DMS79 treated with DMSO at 0.1 percent for 48 hours (cell line): ENCODE measurements at regions not wholly inside any gene's neighbourhood (a gene's known extent, or its start where the extent isn't known, plus 50 kb on each side); places are given as distances from the start of the nearest gene placed in this dataset.
A peak's percentile ranks its signal among the peaks of the same experiment; 100 is the strongest.

Source experiments
- DNase-seq: peaks from one replicate; lab custom pipeline; 2025; lab: John Stamatoyannopoulos, UW

DNA sequence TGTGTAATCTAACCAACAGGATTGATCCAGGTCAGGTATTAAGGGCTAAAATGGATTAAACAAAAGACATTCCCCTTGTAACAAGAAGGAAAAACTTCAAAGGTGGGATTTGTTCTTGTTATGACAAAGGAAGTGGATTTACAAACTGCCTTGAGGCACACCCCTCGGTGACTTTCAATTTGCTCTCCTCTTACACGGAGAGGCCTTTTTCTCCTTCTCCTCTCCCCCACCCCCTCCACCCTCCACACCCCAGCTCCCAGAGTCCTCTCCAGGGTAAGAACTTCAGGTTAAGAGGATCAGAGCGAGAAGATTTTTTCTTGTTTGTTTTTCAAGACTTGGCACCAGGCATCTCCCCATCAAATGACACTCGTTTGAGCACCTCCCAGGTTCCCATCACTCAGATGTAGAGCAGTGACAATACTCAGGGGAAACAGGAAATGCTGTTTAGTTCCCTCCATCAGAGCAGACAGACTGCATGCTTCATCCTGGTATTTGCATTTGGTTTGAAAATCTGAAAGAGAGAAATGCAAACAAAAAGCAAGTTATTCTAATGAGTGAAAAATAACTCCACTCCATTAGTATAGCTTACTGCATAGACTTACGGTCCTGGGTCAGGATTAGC is 77.6 kb upstream of the TMEM260 start:
- DNase-seq, result peak; percentile 28

DNA sequence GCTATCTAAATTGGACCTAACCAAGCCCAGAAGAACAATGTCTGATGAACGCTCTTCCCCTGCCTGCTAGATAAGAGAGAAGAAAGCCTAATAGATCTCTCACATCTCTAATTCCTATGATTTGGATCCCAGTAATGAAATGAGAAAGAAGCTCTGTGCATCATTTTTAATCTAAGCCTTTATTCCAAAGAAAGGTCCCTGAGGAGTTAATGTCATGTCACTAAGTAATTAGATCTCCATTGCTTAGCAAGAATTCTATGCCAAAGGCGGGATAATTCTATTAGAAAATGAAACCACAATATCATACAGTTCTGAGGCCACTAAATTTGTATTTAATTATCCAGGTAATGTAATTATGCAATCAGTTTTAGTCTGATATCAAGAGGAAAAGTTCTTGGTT is 74.2 kb upstream of the TMEM260 start:
- DNase-seq, result no peak

DNA sequence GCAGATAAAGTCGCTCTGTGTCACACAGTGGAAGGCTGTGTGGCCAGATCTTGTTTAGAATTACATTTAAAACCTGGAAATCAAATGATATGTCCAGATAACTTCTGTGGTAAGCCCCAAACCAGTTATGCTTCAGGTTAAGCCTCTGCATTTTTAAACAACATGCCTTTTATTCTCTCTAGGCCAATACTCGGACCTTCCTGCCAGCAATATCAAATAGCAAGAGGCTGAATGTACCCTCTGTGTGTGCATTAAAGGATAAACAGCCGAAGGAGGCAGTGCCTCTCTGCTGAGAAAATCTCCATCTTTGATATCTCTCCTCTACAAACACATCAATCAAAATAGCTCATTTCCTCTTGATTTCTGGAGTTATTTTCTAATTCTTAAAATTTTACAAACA is 67.1 kb upstream of the TMEM260 start:
- DNase-seq, result no peak

DNA sequence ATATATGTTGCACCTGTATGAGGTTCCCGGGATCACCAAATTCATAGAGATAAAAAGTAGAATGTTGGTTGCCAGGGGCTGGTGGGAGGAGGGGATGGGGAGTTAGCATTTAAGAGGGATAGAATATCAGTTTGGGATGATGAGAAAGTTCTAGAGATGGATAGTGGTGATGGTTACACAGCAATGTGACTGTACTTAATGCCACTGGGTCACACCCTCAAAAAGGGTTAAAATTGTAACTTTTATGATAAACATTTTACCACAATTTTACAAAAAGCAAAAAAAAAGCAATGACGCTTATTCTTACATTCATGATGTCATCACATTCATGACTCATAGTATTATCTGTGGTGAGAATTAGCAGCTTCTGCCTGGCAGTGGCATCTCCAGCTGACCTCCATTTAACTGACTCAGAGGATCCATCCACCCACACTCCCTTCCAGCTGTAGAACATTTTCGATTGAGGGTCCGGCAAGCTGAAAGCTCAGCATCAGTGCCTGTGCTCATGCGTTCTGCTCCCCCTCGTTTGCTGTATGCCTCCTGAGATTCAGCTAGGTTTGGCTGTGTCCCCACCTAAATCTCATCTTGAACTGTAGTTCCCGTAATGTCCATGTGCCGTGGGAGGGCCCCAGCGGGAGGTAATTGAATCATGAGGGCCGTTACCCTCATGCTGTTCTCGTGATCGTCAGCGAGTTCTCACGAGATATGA is 64.8 kb upstream of the TMEM260 start:
- DNase-seq, result no peak

DNA sequence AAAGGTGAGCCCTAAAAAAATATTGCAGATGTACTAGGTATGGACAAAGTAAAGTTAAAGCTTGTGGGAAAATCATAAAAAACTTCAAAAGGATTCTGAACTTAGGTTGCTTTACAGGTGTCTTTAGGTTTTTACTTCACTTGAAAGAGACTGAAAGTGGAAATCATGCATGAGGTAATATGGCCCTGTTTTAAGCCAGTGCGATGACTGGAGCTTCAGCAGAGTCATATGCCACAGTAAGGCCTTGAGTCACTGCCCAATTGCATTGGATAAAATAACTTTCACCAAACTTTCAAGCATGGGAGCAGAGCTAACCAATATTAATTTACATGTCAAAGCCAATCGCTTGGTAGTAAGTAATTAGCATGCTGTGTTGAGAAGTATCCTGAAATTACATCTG is 63.9 kb upstream of the TMEM260 start:
- DNase-seq, result no peak

DNA sequence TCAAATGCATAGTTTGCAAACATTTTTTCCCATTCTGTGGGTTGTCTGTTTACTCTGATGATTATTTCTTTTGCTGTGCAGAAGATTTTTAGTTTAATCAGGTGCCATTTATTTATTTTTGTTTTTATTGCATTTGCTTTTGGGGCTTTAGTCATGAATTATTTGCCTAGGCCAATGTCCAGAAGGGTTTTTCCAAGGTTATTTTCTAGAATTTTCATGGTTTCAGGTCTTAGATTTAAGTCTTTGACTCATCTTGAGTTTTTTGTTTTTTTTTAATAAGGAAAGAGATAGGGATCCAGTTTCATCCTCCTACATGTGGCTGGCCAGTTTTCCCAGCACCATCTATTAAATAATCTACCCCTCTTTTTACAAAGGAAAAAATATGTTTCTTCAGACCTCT is 57.2 kb upstream of the TMEM260 start:
- DNase-seq, result no peak

DNA sequence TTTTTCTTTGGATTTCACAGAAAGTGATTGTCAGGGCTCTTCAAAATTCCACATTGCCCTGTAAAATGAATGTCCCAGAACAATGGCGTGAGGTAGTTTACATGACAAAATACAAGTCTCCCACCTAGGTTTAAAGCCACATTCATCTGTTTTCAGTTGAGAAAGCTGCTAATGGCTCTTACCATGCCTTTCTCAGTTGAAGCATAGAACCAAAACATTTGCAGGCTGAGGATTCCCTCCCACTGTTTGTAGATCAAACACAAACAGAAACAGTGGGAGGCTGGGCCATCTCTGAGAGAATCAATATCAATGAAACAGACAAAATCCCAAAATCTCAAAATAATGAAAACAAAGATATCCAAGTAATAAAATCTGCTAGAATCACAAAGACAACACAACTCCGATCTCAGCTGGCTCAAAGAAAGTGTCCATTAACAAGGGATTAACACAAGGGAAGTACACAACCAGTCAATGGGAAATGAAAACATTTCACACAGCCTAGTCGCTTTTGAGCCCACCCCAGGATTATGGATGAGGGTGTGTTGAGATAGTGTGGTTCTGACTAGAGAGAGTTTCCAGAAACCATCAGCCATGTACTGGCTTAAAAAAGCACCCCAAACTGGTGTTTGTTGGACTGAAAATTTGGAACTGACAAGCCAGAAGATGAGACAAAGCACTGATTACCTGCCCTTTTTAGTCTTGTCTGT is 54.5 kb upstream of the TMEM260 start:
- DNase-seq, result no peak

DNA sequence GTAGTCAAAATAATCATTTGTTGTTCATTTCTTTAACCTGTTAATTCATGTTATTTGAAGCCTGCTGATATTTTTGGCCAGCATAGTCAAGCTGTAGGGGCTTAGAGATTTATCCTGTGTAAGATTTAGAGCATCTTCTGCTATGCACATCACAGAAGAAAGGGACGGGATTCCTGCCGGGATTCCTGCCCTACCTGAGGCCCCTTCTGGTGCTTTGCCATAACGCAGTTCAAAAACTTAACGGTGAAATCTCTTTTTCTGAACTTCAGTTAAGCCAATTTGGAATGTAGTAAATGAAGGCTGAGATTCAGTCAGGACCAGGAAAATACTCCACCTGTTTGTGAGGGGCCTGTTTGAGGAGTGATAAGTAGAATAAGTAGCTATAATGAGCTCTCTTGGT is 50.7 kb upstream of the TMEM260 start:
- peak; percentile 59 for DNase-seq
